ENCODE measurements at regions not wholly inside any gene's neighbourhood (a gene's known extent, or its start where the extent isn't known, plus 50 kb on each side); places are given as distances from the start of the nearest gene placed in this dataset.
"Not testable (repeated sequence)": the region's sequence is repeated elsewhere in the genome, so short reads cannot be mapped to it uniquely, and the experiment has no call there.

- not testable (repeated sequence) for H3K27ac ChIP-seq (ENCODE audit: low read depth, low read length); H3K9me3 ChIP-seq (ENCODE audit: control insufficient read depth in 1 of 2, low read length in 2 of 2); H3K4me1 ChIP-seq (ENCODE audit: control insufficient read depth in 1 of 2, insufficient read depth in 2 of 2, low read length in 2 of 2); H3K27me3 ChIP-seq (ENCODE audit: control insufficient read depth in 1 of 2, insufficient read depth in 2 of 2, low read length in 2 of 2); H3K36me3 ChIP-seq (ENCODE audit: control insufficient read depth in 1 of 2, insufficient read depth in 2 of 2, low read length in 2 of 2); H3K4me3 ChIP-seq (ENCODE audit: low read depth in 1 of 2, low read length in 2 of 2); H3K9ac ChIP-seq (ENCODE audit: low read depth in 1 of 2, low read length in 2 of 2)
Observed at GRCh38 chr3:104266219-104266618, 1100.5 kb upstream of the ALCAM start.

- Histone ChIP-seq H3K27ac (ENCODE audit: low read depth, low read length) (no peak overlapping the region), H3K9ac (ENCODE audit: low read depth in 1 of 2, low read length in 2 of 2) (no peak overlapping the region), H3K4me3 (ENCODE audit: low read depth in 1 of 2, low read length in 2 of 2) (no peak overlapping the region), H3K4me1 (ENCODE audit: control insufficient read depth in 1 of 2, insufficient read depth in 2 of 2, low read length in 2 of 2) (no peaks in the 10 kb centered on the region), H3K27me3 (ENCODE audit: control insufficient read depth in 1 of 2, insufficient read depth in 2 of 2, low read length in 2 of 2) (no peaks in the 10 kb centered on the region), H3K9me3 (ENCODE audit: control insufficient read depth in 1 of 2, low read length in 2 of 2) (peaks cover 0 to 8% of the 10 kb centered on the region in 2 donors), H3K36me3 (ENCODE audit: control insufficient read depth in 1 of 2, insufficient read depth in 2 of 2, low read length in 2 of 2) (no peaks in the 10 kb centered on the region)
Observed at GRCh38 chr3:104269771-104270170, 1096.9 kb upstream of the ALCAM start.

DNA sequence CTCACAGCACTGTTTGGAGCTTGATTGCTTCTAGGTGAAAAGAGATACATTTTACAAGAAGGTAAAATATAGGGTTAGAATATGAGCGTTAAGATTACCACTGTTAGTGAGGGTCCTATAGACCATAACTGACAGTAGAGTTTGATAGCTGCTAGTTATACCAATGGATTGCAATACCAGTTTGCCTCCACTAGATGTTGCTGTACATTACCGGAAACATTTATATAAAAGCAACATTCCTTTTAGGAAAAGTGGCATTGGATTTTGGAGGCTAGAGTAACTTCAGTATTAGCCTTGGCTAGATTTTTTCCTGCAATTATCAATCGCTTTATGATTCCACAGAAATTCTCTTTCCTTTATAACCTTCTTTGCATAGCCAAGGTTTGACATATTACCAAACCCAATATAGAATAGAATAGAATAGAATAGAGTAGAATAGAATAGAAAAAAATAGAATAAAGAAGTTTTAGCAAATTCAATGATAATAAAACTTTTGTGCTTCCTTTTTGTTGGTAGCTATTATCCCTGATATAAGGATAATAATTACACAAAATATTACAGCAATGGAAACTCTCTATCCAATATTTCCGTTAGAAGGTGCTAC is 1093.6 kb upstream of the ALCAM start:
- Histone ChIP-seq H3K9ac (ENCODE audit: low read depth in 1 of 2, low read length in 2 of 2) (no peak overlapping the region), H3K9me3 (ENCODE audit: control insufficient read depth in 1 of 2, low read length in 2 of 2) (peaks cover 6 to 30% of the 10 kb centered on the region in 2 donors), H3K4me1 (ENCODE audit: control insufficient read depth in 1 of 2, insufficient read depth in 2 of 2, low read length in 2 of 2) (no peaks in the 10 kb centered on the region)

GRCh38 chr3:104275199-104275598 is 1091.5 kb upstream of the ALCAM start:
- H3K9me3 ChIP-seq (ENCODE audit: control insufficient read depth in 1 of 2, low read length in 2 of 2) = peaks cover 6 to 23% of the 10 kb centered on the region in 2 donors
- no peak overlapping the region for H3K4me3 ChIP-seq (ENCODE audit: low read depth in 1 of 2, low read length in 2 of 2)
- no peaks in the 10 kb centered on the region for H3K36me3 ChIP-seq (ENCODE audit: control insufficient read depth in 1 of 2, insufficient read depth in 2 of 2, low read length in 2 of 2)
- no peak overlapping the region for H3K27ac ChIP-seq (ENCODE audit: low read depth, low read length)
- H3K9ac ChIP-seq (ENCODE audit: low read depth in 1 of 2, low read length in 2 of 2) = no peak overlapping the region
- H3K4me1 ChIP-seq (ENCODE audit: control insufficient read depth in 1 of 2, insufficient read depth in 2 of 2, low read length in 2 of 2) = no peaks in the 10 kb centered on the region
- no peaks in the 10 kb centered on the region for H3K27me3 ChIP-seq (ENCODE audit: control insufficient read depth in 1 of 2, insufficient read depth in 2 of 2, low read length in 2 of 2)

More for the DNA sequence above, 1093.6 kb upstream of the ALCAM start:
- H3K4me3 ChIP-seq (ENCODE audit: low read depth in 1 of 2, low read length in 2 of 2) = no peak overlapping the region
- H3K27me3 ChIP-seq (ENCODE audit: control insufficient read depth in 1 of 2, insufficient read depth in 2 of 2, low read length in 2 of 2) = no peaks in the 10 kb centered on the region
- H3K27ac ChIP-seq (ENCODE audit: low read depth, low read length) = no peak overlapping the region
- H3K36me3 ChIP-seq (ENCODE audit: control insufficient read depth in 1 of 2, insufficient read depth in 2 of 2, low read length in 2 of 2) = no peaks in the 10 kb centered on the region

DNA sequence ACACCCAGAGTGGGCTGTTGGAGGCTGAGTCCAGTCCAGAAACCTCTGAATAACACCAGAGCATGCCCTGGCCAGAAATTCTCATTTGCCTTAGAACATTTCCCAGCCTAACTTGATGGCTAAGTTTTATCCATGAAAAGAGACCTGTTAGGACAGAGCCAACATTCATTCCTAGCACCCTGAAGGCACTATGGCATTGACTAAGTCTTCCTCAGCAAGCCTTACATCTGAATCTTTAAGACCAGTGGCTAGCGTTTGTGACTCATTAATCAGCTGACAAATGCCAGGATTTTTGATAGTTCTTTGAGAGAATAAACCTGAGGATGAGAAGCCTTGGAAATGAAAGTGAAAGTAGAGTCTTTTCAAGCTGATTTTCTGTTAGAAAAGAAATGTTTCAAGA is 1087.1 kb upstream of the ALCAM start:
- Histone ChIP-seq H3K27ac (ENCODE audit: low read depth, low read length) (no peak overlapping the region), H3K27me3 (ENCODE audit: control insufficient read depth in 1 of 2, insufficient read depth in 2 of 2, low read length in 2 of 2) (no peaks in the 10 kb centered on the region), H3K9ac (ENCODE audit: low read depth in 1 of 2, low read length in 2 of 2) (no peak overlapping the region), H3K9me3 (ENCODE audit: control insufficient read depth in 1 of 2, low read length in 2 of 2) (peaks cover 17 to 30% of the 10 kb centered on the region in 2 donors), H3K36me3 (ENCODE audit: control insufficient read depth in 1 of 2, insufficient read depth in 2 of 2, low read length in 2 of 2) (no peaks in the 10 kb centered on the region), H3K4me3 (ENCODE audit: low read depth in 1 of 2, low read length in 2 of 2) (no peak overlapping the region), H3K4me1 (ENCODE audit: control insufficient read depth in 1 of 2, insufficient read depth in 2 of 2, low read length in 2 of 2) (no peaks in the 10 kb centered on the region)

GRCh38 chr3:104281713-104282112 is 1085.0 kb upstream of the ALCAM start:
- Histone ChIP-seq H3K27ac (ENCODE audit: low read depth, low read length) (no peak overlapping the region), H3K4me1 (ENCODE audit: control insufficient read depth in 1 of 2, insufficient read depth in 2 of 2, low read length in 2 of 2) (no peaks in the 10 kb centered on the region), H3K9ac (ENCODE audit: low read depth in 1 of 2, low read length in 2 of 2) (no peak overlapping the region), H3K9me3 (ENCODE audit: control insufficient read depth in 1 of 2, low read length in 2 of 2) (peaks cover 20% of the 10 kb centered on the region in 2 donors), H3K36me3 (ENCODE audit: control insufficient read depth in 1 of 2, insufficient read depth in 2 of 2, low read length in 2 of 2) (no peaks in the 10 kb centered on the region), H3K4me3 (ENCODE audit: low read depth in 1 of 2, low read length in 2 of 2) (no peak overlapping the region), H3K27me3 (ENCODE audit: control insufficient read depth in 1 of 2, insufficient read depth in 2 of 2, low read length in 2 of 2) (no peaks in the 10 kb centered on the region)

DNA sequence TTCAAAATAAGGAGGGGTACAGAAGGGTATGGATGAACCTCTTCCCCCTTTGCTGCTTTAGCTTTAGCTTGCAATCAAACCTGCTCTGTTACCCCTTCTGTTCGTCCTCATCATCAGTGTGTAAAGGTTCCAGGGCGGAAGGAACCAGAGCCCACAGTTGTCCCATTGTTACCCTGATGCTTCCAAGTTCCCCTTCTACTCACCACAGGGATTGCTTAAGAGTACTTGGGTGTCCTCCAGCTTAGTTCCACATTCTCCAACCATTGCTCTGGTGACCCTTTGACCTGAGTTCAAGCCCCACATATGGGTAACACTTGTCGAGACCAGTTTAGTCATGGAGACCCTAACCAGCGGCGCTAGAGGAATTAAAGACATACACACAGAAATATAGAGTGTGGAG is 1080.1 kb upstream of the ALCAM start:
- peaks cover 5 to 14% of the 10 kb centered on the region in 2 donors for H3K9me3 ChIP-seq (ENCODE audit: control insufficient read depth in 1 of 2, low read length in 2 of 2)
- H3K4me1 ChIP-seq (ENCODE audit: control insufficient read depth in 1 of 2, insufficient read depth in 2 of 2, low read length in 2 of 2) = no peaks in the 10 kb centered on the region
- no peaks in the 10 kb centered on the region for H3K27me3 ChIP-seq (ENCODE audit: control insufficient read depth in 1 of 2, insufficient read depth in 2 of 2, low read length in 2 of 2)
- no peak overlapping the region for H3K4me3 ChIP-seq (ENCODE audit: low read depth in 1 of 2, low read length in 2 of 2)
- H3K36me3 ChIP-seq (ENCODE audit: control insufficient read depth in 1 of 2, insufficient read depth in 2 of 2, low read length in 2 of 2) = no peaks in the 10 kb centered on the region
- H3K27ac ChIP-seq (ENCODE audit: low read depth, low read length) = no peak overlapping the region
- no peak overlapping the region for H3K9ac ChIP-seq (ENCODE audit: low read depth in 1 of 2, low read length in 2 of 2)

DNA sequence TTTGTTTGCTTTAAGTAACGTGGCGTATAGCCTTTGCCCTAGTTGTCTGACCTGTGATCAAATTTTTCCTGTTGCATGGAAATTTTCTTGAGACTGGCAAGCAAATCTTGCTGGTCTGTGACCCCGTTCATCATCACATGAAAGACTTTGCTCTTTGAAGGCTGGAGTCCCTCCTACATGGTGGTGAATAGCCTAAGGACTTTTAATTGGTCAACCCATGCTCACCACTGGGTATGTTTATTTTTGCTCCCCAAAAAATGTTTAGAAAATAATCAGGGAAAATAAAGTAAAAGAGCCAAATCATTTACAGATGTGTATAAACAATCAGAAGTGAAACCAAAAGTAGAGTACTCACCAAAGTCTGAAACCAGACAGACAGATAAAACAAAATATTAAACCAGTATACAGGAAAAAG is 1075.3 kb upstream of the ALCAM start:
- no peak overlapping the region for H3K9ac ChIP-seq (ENCODE audit: low read depth in 1 of 2, low read length in 2 of 2)
- peaks cover 3 to 5% of the 10 kb centered on the region in 2 donors for H3K9me3 ChIP-seq (ENCODE audit: control insufficient read depth in 1 of 2, low read length in 2 of 2)
- no peak overlapping the region for H3K27ac ChIP-seq (ENCODE audit: low read depth, low read length)
- H3K4me1 ChIP-seq (ENCODE audit: control insufficient read depth in 1 of 2, insufficient read depth in 2 of 2, low read length in 2 of 2) = peaks cover 0 to 8% of the 10 kb centered on the region in 2 donors
- no peaks in the 10 kb centered on the region for H3K27me3 ChIP-seq (ENCODE audit: control insufficient read depth in 1 of 2, insufficient read depth in 2 of 2, low read length in 2 of 2)
- peak overlapping the region; percentile 3 to 7 for H3K4me3 ChIP-seq (ENCODE audit: low read depth in 1 of 2, low read length in 2 of 2)
- H3K36me3 ChIP-seq (ENCODE audit: control insufficient read depth in 1 of 2, insufficient read depth in 2 of 2, low read length in 2 of 2) = no peaks in the 10 kb centered on the region

GRCh38 chr3:104291878-104292277 is 1074.8 kb upstream of the ALCAM start:
- Histone ChIP-seq H3K9ac (ENCODE audit: low read depth in 1 of 2, low read length in 2 of 2) (no peak overlapping the region), H3K4me1 (ENCODE audit: control insufficient read depth in 1 of 2, insufficient read depth in 2 of 2, low read length in 2 of 2) (peaks cover 0 to 8% of the 10 kb centered on the region in 2 donors), H3K9me3 (ENCODE audit: control insufficient read depth in 1 of 2, low read length in 2 of 2) (peaks cover 0 to under 1% of the 10 kb centered on the region in 2 donors), H3K27me3 (ENCODE audit: control insufficient read depth in 1 of 2, insufficient read depth in 2 of 2, low read length in 2 of 2) (no peaks in the 10 kb centered on the region), H3K27ac (ENCODE audit: low read depth, low read length) (no peak overlapping the region), H3K4me3 (ENCODE audit: low read depth in 1 of 2, low read length in 2 of 2) (peak overlapping the region in 1 of 2 donors; percentile 7), H3K36me3 (ENCODE audit: control insufficient read depth in 1 of 2, insufficient read depth in 2 of 2, low read length in 2 of 2) (no peaks in the 10 kb centered on the region)

GRCh38 chr3:104297617-104298016 is 1069.1 kb upstream of the ALCAM start:
- no peaks in the 10 kb centered on the region for H3K27me3 ChIP-seq (ENCODE audit: control insufficient read depth in 1 of 2, insufficient read depth in 2 of 2, low read length in 2 of 2)
- H3K4me3 ChIP-seq (ENCODE audit: low read depth in 1 of 2, low read length in 2 of 2) = no peak overlapping the region
- no peak overlapping the region for H3K9ac ChIP-seq (ENCODE audit: low read depth in 1 of 2, low read length in 2 of 2)
- H3K9me3 ChIP-seq (ENCODE audit: control insufficient read depth in 1 of 2, low read length in 2 of 2) = no peaks in the 10 kb centered on the region
- no peaks in the 10 kb centered on the region for H3K36me3 ChIP-seq (ENCODE audit: control insufficient read depth in 1 of 2, insufficient read depth in 2 of 2, low read length in 2 of 2)
- H3K4me1 ChIP-seq (ENCODE audit: control insufficient read depth in 1 of 2, insufficient read depth in 2 of 2, low read length in 2 of 2) = no peaks in the 10 kb centered on the region
- no peak overlapping the region for H3K27ac ChIP-seq (ENCODE audit: low read depth, low read length)

DNA sequence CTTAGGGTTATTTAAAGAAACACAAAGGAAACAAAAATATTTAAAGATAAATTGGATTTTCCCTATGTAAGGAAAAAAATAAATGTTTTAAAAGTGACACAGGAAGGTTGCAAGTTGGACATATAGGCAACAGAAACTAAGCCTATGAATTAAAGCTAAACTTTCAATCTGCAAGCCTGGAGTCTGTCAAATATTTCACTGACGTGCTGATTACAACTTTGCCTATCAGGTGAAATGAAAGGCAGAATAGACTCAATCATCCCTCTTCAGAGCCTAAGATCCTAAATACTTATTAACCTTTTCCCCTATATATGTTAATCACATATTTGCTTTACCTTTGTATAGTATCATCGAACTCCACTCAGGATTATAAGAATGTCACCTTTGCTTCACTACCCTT is 1068.0 kb upstream of the ALCAM start:
- H3K9me3 ChIP-seq (ENCODE audit: control insufficient read depth in 1 of 2, low read length in 2 of 2) = no peaks in the 10 kb centered on the region
- no peaks in the 10 kb centered on the region for H3K36me3 ChIP-seq (ENCODE audit: control insufficient read depth in 1 of 2, insufficient read depth in 2 of 2, low read length in 2 of 2)
- H3K4me3 ChIP-seq (ENCODE audit: low read depth in 1 of 2, low read length in 2 of 2) = no peak overlapping the region
- H3K4me1 ChIP-seq (ENCODE audit: control insufficient read depth in 1 of 2, insufficient read depth in 2 of 2, low read length in 2 of 2) = no peaks in the 10 kb centered on the region
- no peaks in the 10 kb centered on the region for H3K27me3 ChIP-seq (ENCODE audit: control insufficient read depth in 1 of 2, insufficient read depth in 2 of 2, low read length in 2 of 2)
- H3K9ac ChIP-seq (ENCODE audit: low read depth in 1 of 2, low read length in 2 of 2) = no peak overlapping the region
- no peak overlapping the region for H3K27ac ChIP-seq (ENCODE audit: low read depth, low read length)
